GM19351 (cell line): ENCODE measurements at regions not wholly inside any gene's neighbourhood (a gene's known extent, or its start where the extent isn't known, plus 50 kb on each side); places are given as distances from the start of the nearest gene placed in this dataset.

Experiments used
- ATAC-seq: cut with Tn5 transposase; IDR thresholded peaks from one replicate; pipeline ENCODE4 v1.9.1; 2021; ENCODE audit warnings: mild to moderate bottlenecking, moderate library complexity; ENCODE audit not compliant: unreplicated experiment

- ATAC-seq = no peak
Measured at GRCh38 chr10:91694170-91694794, 61.4 kb upstream of the PPP1R3C start.

GRCh38 chr10:91691981-91692380 lies 59.1 kb upstream of the PPP1R3C start:
- no peak for ATAC-seq

- no peak for ATAC-seq
Measured at GRCh38 chr10:91690996-91691676, 58.3 kb upstream of the PPP1R3C start.

GRCh38 chr10:91690412-91690811 lies 57.5 kb upstream of the PPP1R3C start:
- no peak for ATAC-seq

- no peak for ATAC-seq
Measured at GRCh38 chr10:91689731-91690168, 56.9 kb upstream of the PPP1R3C start.

- no peak for ATAC-seq
Measured at GRCh38 chr10:91684841-91685240, 52.0 kb upstream of the PPP1R3C start.

GRCh38 chr10:91683975-91684374 lies 51.1 kb upstream of the PPP1R3C start:
- ATAC-seq = no peak

- ATAC-seq = no peak
Measured at GRCh38 chr10:91682912-91683311, 50.0 kb upstream of the PPP1R3C start.
